DMS153 (cell line): ENCODE measurements at regions not wholly inside any gene's neighbourhood (a gene's known extent, or its start where the extent isn't known, plus 50 kb on each side); places are given as distances from the start of the nearest gene placed in this dataset.
"Not testable (repeated sequence)": the region's sequence is repeated elsewhere in the genome, so short reads cannot be mapped to it uniquely, and the experiment has no call there.

ENCODE experiments used
- DNase-seq: peaks from one replicate; lab custom pipeline; 2025; lab: John Stamatoyannopoulos, UW

DNA sequence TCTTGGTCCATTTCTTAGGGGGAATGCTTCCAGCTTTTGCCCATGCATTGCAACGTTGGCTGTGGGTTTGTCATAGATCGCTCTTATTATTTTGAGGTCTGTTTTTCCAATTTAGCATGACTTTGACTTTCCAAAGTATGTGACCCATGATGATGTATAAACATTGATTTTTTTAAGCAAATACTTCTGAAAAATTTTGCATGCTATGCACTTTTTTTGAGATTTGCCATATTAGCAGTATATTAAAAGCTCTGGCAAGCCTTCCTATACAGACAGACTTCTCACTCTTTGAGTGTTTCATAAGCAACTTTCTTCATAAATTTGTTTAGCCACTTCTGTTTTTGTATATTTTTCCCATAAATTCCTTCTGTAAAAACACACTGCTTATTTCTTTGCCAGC lies 746.4 kb upstream of the LCORL start:
- no peak for DNase-seq

- DNase-seq: no peak
Observed at GRCh38 chr4:18756671-18757070, 735.1 kb upstream of the LCORL start.

DNA sequence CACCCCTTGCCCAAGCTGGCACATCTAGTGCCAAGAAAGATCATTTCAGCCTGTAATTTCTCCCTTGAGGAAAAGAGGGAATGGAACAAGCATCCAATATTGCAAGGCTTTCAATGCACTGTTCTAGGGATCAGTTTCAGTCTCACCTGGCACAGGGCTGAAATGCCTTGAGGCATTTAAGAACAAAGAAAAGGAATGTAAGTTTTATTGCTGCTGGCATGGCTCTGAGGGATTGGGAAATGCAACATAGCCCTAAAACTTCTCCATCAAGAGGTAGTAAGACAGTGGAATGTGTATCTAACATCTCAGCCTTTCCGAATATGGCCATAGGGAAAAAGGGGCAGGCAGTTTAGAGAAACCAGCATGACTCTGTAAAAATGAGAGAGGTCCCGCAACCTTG lies 732.6 kb upstream of the LCORL start:
- DNase-seq: no peak

DNA sequence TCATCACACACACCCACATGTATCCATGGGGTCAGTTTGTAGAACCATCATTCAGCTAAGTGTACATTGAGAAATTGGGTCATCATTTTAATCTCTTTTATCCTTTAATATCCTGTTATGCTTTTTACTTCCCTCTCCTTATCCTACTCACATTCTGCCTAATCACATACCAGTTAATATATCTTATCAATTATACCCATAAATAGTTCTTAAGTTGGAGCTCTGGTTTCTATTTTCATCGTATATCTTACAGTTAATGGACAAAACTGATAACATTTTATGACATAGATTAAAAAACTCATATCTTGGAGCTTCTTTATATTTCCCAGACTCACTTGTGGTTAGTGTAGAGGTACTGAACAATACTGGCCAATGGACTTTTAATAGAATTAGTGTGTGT lies 729.5 kb upstream of the LCORL start:
- DNase-seq: no peak

DNA sequence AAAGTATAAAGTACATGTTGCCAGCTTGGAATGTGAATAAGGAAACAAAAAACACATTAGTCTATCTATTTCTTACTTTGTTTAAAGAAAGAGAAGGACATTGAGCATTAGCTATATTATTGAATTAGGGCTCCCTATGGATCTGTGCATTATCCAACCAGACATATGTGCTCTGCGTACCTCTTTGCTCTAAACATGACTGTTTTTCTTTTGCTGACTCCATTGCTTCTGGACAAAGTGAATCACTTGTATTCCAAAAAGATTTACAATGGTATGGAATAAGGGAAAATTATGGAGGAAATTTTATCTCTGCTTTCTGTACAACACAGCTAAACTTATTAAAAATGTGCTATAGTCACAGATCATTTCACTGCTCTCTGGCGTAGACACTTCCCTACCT lies 727.8 kb upstream of the LCORL start:
- no peak for DNase-seq

DNA sequence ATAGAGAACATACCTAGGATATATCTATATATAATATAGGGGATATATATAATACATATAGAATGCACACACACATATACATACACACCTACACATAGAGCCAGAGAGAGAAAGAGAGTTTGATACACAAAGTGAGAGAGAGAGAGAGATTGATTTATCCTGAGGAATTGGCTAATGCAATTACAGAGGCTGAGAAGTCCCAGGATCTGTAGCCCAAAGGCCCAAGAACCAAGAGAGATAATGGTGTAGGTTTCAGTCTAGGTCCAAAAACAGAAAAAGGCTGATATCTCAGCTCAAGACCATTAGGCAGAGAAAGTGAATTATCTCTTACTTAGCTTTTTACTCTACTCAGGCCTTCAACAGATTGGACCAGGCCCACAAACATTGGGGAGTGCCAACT lies 715.0 kb upstream of the LCORL start:
- DNase-seq: no peak

GRCh38 chr4:18735740-18736268 lies 714.2 kb upstream of the LCORL start:
- DNase-seq: no peak

- DNase-seq: no peak
Observed at GRCh38 chr4:18734405-18734804, 712.9 kb upstream of the LCORL start.

DNA sequence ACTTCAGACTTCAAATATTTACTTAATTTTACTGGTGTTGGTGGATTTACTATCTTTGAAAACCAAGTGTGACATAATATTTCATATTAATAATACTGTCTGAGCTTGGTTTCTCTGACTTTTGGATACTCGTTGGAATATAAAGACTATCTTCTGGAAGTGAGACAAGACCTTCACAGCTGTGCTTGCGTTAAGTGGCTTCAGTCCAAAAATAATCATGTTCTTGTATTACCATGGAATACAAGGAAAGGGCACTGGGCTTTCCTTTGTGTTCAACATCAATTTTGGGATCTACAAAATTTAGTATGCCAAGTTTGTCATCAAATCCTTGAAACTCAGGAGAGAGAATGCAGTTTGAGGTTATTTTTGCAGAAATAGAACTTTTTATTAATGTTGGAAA lies 712.4 kb upstream of the LCORL start:
- DNase-seq: no peak

- DNase-seq: no peak
Observed at GRCh38 chr4:18722748-18723191, 701.2 kb upstream of the LCORL start.

DNA sequence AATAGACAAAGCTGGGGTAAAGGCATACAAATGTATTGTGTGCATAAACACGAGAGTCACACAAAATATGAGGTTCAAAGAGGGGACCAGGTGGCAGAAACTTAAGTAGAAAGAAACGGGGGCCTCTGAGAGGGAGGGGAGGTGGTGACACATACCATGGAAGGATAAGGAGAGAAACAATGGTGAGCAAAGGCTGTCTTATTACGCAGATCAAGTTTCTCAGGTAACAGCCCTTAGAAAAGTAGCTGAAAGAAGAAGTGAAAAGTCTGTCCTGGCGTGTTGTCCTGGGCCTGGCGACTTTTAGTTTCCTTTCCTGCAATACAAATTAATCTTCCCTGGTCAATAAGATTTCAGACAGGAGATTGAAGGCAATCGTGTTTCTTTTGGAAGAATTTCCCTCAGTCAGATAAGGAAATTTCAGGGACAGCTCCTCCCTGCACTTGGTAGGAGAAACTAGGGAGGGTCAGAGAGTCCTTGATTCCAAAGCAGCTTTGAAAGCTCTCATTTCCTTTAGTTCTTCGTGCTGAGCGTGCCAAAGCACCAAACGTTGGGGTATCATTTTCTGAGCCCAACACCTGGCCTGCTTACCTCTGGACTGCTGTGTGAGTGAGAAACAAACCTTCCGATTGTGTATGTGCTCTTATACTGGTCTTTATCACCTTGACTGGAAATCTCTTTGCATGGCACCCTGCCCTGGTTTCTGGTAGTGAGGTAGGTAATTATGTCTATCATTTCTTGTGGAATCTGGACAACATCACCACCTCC lies 676.7 kb upstream of the LCORL start:
- no peak for DNase-seq

DNA sequence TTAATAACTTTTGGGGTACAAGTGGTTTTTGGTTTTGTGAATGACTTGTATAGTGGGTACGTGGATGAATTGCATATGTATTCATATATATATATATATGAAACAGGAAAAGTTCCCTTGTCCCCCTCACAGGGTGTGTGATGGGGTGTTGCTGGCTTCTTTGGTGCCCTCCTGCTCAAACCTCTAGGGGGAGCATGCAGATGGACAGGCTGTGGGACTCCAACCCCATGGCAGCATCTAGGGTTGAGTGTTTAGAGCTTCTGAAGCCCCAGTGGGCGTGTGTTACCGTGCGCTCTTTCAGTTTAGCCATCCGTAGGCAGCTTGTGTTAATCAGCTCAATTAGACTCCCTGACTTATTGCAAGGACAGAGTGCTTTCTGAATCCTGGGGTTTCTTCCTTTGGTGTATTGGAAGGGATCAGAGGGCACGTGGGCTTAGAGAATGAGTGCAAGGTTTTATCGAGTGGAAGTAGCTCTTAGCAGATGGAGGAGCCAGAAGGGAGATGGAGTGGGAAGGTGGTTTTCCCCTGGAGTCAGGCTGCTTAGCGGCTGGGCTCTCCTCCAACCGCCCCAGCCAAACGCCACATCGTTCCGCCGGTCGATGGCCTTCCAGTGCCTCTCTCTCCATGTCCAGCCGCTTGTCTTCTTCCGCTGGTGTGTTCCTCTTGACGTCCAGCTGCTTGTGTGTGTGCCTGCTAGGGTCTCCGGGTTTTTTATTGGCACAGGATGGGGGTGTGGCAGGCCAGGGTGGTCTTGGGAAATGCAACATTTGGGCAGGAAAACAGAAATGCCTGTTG lies 674.4 kb upstream of the LCORL start:
- no peak for DNase-seq

- no peak for DNase-seq
Observed at GRCh38 chr4:18691431-18692200, 670.1 kb upstream of the LCORL start.

GRCh38 chr4:18690291-18690955 lies 668.9 kb upstream of the LCORL start:
- no peak for DNase-seq

- no peak for DNase-seq
Observed at GRCh38 chr4:18689308-18690115, 668.0 kb upstream of the LCORL start.

DNA sequence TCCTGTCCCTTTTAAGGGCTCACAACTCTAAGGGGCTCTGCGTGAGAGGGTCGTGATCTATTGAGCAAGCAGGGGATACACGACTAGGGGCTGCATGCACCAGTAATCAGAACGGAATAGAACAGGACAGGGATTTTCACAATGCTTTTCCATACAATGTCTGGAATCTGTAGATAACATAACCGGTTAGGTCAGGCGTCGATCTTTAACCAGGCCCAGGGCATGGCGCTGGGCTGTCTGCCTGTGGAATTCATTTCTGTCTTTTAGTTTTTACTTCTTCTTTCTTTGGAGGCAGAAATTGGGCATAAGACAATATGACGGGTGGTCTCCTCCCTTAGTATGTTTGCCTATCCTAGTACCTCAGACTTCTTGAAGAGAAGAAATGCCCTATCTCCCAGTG lies 666.8 kb upstream of the LCORL start:
- DNase-seq: not testable (repeated sequence)

DNA sequence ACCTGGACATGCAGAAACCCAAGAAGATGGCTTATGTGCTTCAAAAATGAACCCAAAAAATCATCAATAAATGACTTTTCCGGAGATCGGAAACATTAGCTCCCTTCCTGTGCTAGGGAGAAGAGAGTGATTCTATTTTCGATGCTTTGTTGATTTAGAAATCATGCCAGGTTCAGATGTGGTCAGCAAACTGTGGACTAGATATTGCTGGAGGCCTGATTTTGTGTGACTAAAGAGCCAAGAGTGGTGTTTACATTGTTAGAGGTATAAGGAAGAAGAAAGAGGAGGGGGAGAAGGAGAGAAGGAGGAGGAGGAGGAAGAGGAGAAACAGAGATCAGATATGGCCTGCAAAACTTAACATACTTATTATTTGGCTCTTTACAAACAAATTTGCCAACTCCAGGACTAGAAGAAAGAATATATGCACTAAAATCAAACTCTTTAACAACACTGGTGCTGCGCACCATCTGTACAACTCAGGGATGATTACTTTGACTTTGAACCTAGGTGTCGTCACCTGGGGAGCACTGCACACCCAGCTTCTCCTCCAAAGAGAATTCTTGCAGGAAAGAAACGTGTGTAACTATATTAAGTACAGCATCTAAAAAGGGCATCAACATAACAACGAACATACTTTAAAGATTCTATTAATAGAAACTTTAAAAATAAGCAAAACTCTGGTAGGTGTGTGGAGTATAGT lies 664.9 kb upstream of the LCORL start:
- no peak for DNase-seq

GRCh38 chr4:18684932-18685331 lies 663.4 kb upstream of the LCORL start:
- no peak for DNase-seq

DNA sequence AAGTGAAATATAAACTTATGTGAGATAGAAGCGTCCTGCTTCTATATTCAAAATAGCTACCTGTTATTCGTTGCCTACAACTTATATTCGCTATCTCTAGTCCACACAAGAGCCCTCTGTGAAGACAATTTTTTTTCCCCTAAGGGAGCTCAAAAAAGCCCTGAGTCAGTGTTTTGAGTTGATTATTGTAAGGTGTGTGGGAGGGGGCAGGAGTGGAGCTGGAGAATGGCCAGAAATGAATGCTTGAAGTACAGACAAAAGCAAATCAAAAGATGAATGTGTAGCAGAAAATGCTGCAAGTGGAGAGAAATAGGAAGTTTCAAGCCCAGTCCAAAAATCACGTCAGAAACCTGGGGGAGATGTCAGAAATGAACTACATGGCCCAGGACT lies 655.0 kb upstream of the LCORL start:
- no peak for DNase-seq
